HEK293T (cell line): ENCODE measurements at regions not wholly inside any gene's neighbourhood (a gene's known extent, or its start where the extent isn't known, plus 50 kb on each side); places are given as distances from the start of the nearest gene placed in this dataset.

ENCODE experiments used
- CTCF ChIA-PET: fragments of 350-600 bp; formaldehyde crosslinking; extraction: SDS; loops from one replicate; lab custom pipeline; 2021; ENCODE audit warnings: antibody characterized with exemption, inconsistent platforms; lab: Yijun Ruan, JAX
- POLR2A ChIA-PET: fragments of 350-600 bp; formaldehyde crosslinking; extraction: SDS; loops from one replicate; lab custom pipeline; 2020; ENCODE audit warnings: antibody characterized with exemption, inconsistent platforms; lab: Yijun Ruan, JAX
- DNase-seq: peaks from one replicate; pipeline ENCODE4 v3.0.0; 2012; ENCODE audit warnings: mixed read lengths; ENCODE audit errors: extremely low spot score
- ARNT ChIP-seq: fragments of 450-650 bp; IDR thresholded peaks from 2 replicates; pipeline ENCODE4 v1.6.1; 2017; ENCODE audit warnings: mild to moderate bottlenecking
- BHLHE40 ChIP-seq: fragments of 450-650 bp; IDR thresholded peaks from 2 replicates; pipeline ENCODE4 v1.6.1; 2016; ENCODE audit warnings: mild to moderate bottlenecking, moderate library complexity, borderline replicate concordance
- CTBP1 ChIP-seq: fragments of 450-650 bp; IDR thresholded peaks from 2 replicates; pipeline ENCODE4 v1.6.1; 2016; ENCODE audit warnings: borderline replicate concordance
- ELF4 ChIP-seq: fragments of 450-650 bp; IDR thresholded peaks from 2 replicates; pipeline ENCODE4 v1.6.1; 2017; ENCODE audit warnings: antibody characterized with exemption
- FOXA1 ChIP-seq: fragments of 450-650 bp; IDR thresholded peaks from 2 replicates; pipeline ENCODE4 v1.6.1; 2016; ENCODE audit warnings: mild to moderate bottlenecking
- FOXK2 ChIP-seq: fragments of 450-650 bp; IDR thresholded peaks from 2 replicates; pipeline ENCODE4 v1.6.1; 2016; ENCODE audit warnings: mild to moderate bottlenecking
- FOXM1 ChIP-seq: fragments of 450-650 bp; IDR thresholded peaks from 2 replicates; pipeline ENCODE4 v1.6.1; 2017; ENCODE audit warnings: mild to moderate bottlenecking, borderline replicate concordance
- HDGF ChIP-seq: fragments of 450-650 bp; IDR thresholded peaks from 2 replicates; pipeline ENCODE4 v1.6.1; 2017; ENCODE audit warnings: antibody characterized with exemption, borderline replicate concordance
- L3MBTL2 ChIP-seq: fragments of 450-650 bp; conservative IDR thresholded peaks from 2 replicates; pipeline ENCODE4 v1.6.1; 2016; ENCODE audit warnings: mild to moderate bottlenecking
- LEF1 ChIP-seq: fragments of 450-650 bp; IDR thresholded peaks from 2 replicates; pipeline ENCODE4 v1.6.1; 2017; ENCODE audit warnings: mild to moderate bottlenecking, borderline replicate concordance
- NFRKB ChIP-seq: fragments of 450-650 bp; IDR thresholded peaks from 2 replicates; pipeline ENCODE4 v1.6.1; 2016; ENCODE audit warnings: mild to moderate bottlenecking, moderate library complexity
- PKNOX1 ChIP-seq: fragments of 450-650 bp; IDR thresholded peaks from 2 replicates; pipeline ENCODE4 v1.6.1; 2016
- SP1 ChIP-seq: fragments of 450-650 bp; IDR thresholded peaks from 2 replicates; pipeline ENCODE4 v1.6.1; 2017
- SUZ12 ChIP-seq: fragments of 450-650 bp; IDR thresholded peaks from 2 replicates; pipeline ENCODE4 v1.6.1; 2016; ENCODE audit warnings: mild to moderate bottlenecking
- TARDBP ChIP-seq: fragments of 450-650 bp; IDR thresholded peaks from 2 replicates; pipeline ENCODE4 v1.6.1; 2016
- ZNF384 ChIP-seq: fragments of 450-650 bp; IDR thresholded peaks from 2 replicates; pipeline ENCODE4 v1.6.1; 2016

- no peak for TF ChIP-seq BHLHE40
- no peak for TF ChIP-seq FOXK2
- no peak for TF ChIP-seq SUZ12
- no peak for TF ChIP-seq NFRKB
- TF ChIP-seq ZNF384: no peak
- TF ChIP-seq ELF4: no peak
- POLR2A ChIA-PET: no interaction called here
These were observed 1138.4 kb downstream of the TBL1XR1 start for GRCh38 chr3:176058856-176059255.

GRCh38 chr3:176055836-176056235, 1141.4 kb downstream of the TBL1XR1 start:
- TF ChIP-seq FOXK2 (no peak), BHLHE40 (no peak), NFRKB (no peak), HDGF (no peak), FOXA1 (no peak), LEF1 (no peak), FOXM1 (no peak)
- DNase-seq: no peak
- POLR2A ChIA-PET: no interaction called here
- CTCF ChIA-PET: no interaction called here

More at GRCh38 chr3:176058856-176059255, 1138.4 kb downstream of the TBL1XR1 start:
- CTCF ChIA-PET: no interaction called here
- DNase-seq: no peak

GRCh38 chr3:176051766-176052165, 1145.5 kb downstream of the TBL1XR1 start:
- POLR2A ChIA-PET: no interaction called here
- no peak for TF ChIP-seq LEF1
- CTCF ChIA-PET: no interaction called here
- DNase-seq: no peak

GRCh38 chr3:176046703-176047102, 1150.6 kb downstream of the TBL1XR1 start:
- POLR2A ChIA-PET: no interaction called here
- CTCF ChIA-PET: no interaction called here
- DNase-seq: no peak
- TF ChIP-seq ZNF384 (no peak), PKNOX1 (no peak), ARNT (no peak), TARDBP (no peak), ELF4 (no peak), CTBP1 (no peak), SUZ12 (no peak), FOXM1 (no peak), L3MBTL2 (no peak), FOXA1 (no peak), NFRKB (no peak), HDGF (no peak), SP1 (no peak), BHLHE40 (no peak), LEF1 (no peak), FOXK2 (no peak)

- DNase-seq: no peak
- ChIA-PET CTCF (no interaction called here), POLR2A (no interaction called here)
- TF ChIP-seq NFRKB: no peak
- TF ChIP-seq CTBP1: no peak
- no peak for TF ChIP-seq SUZ12
These were observed 1155.5 kb downstream of the TBL1XR1 start for GRCh38 chr3:176041812-176042211.

GRCh38 chr3:176041185-176041584, 1156.1 kb downstream of the TBL1XR1 start:
- TF ChIP-seq FOXA1 (no peak), ZNF384 (no peak), FOXM1 (no peak), HDGF (no peak), ARNT (no peak), L3MBTL2 (no peak), LEF1 (no peak), CTBP1 (no peak), PKNOX1 (no peak), NFRKB (no peak), SP1 (no peak), FOXK2 (no peak), TARDBP (no peak), BHLHE40 (no peak), ELF4 (no peak), SUZ12 (no peak)
- POLR2A ChIA-PET: no interaction called here
- CTCF ChIA-PET: no interaction called here
- no peak for DNase-seq

- TF ChIP-seq TARDBP (no peak), NFRKB (no peak), ELF4 (no peak), BHLHE40 (no peak), ZNF384 (no peak), FOXK2 (no peak), SP1 (no peak), HDGF (no peak), FOXM1 (no peak), L3MBTL2 (no peak), LEF1 (no peak), FOXA1 (no peak), CTBP1 (no peak), PKNOX1 (no peak), ARNT (no peak), SUZ12 (no peak)
- POLR2A ChIA-PET: no interaction called here
- DNase-seq: no peak
- CTCF ChIA-PET: no interaction called here
These were observed 1159.6 kb downstream of the TBL1XR1 start for GRCh38 chr3:176037636-176038035.
